ENCODE measurements at regions not wholly inside any gene's neighbourhood (a gene's known extent, or its start where the extent isn't known, plus 50 kb on each side); places are given as distances from the start of the nearest gene placed in this dataset.

GRCh38 chr12:43109631-43110345 is 442.2 kb downstream of the ADAMTS20 start:
- H3K56ac ChIP-seq (ENCODE audit: insufficient read length, low read depth, low read length), result no peak overlapping the region
- no peak for DNase-seq
- no peaks in the 10 kb centered on the region for H3K79me2 ChIP-seq (ENCODE audit: insufficient read depth, low read length)
- H3K79me1 ChIP-seq (ENCODE audit: insufficient read depth, low read depth, low read length, poor library complexity, severe bottlenecking), result no peaks in the 10 kb centered on the region
- H3K23ac ChIP-seq (ENCODE audit: insufficient read length, low read depth, low read length), result no peak overlapping the region
- no peak overlapping the region for H2AFZ ChIP-seq (ENCODE audit: low read length)
- no peaks in the 10 kb centered on the region for H3K4me1 ChIP-seq (ENCODE audit: insufficient read depth, low read length)
- H3K4me1 Mint-ChIP-seq, result peaks cover 8 to 16% of the 10 kb centered on the region in 2 experiments
- no peaks in the 10 kb centered on the region for H3K27me3 ChIP-seq (ENCODE audit: insufficient read depth, low read length)
- H3K18ac ChIP-seq (ENCODE audit: insufficient read length, low read depth, low read length), result no peak overlapping the region
- no peak overlapping the region for H3K4me2 ChIP-seq (ENCODE audit: insufficient read depth, insufficient read length, low read length)
- H2BK5ac ChIP-seq (ENCODE audit: insufficient read length, low read length), result no peak overlapping the region
- H4K8ac ChIP-seq (replicated peaks; ENCODE audit: insufficient read length, low read depth, low read length), result no peak overlapping the region
- no peak overlapping the region for H4K5ac ChIP-seq (ENCODE audit: insufficient read length, low read depth, low read length)
- no peak overlapping the region for H3K27ac ChIP-seq (ENCODE audit: insufficient read length, low read depth, low read length)
- H3K27ac Mint-ChIP-seq, result no peak overlapping the region
- no peak overlapping the region for H2BK15ac ChIP-seq (ENCODE audit: low read depth, low read length)
- WGBS (ENCODE audit: extremely low coverage, insufficient read length, low lambda C conversion rate), result 100% methylated on average over 1 of the region's 2 CpGs
- no peak overlapping the region for H3K9ac ChIP-seq (ENCODE audit: extremely low read depth, insufficient read length, low read length)
- H2BK12ac ChIP-seq (ENCODE audit: insufficient read length, low read depth, low read length), result no peak overlapping the region
- H3K14ac ChIP-seq (ENCODE audit: insufficient read depth, low read length), result no peak overlapping the region
- no peaks in the 10 kb centered on the region for H3K36me3 Mint-ChIP-seq (ENCODE audit: insufficient read depth in 1 of 3, low read depth in 3 of 3)
- H4K91ac ChIP-seq (ENCODE audit: insufficient read length, low read depth, low read length), result no peak overlapping the region
- no peak for TF ChIP-seq CTCF (conservative IDR thresholded peaks at IDR 0.05)
- H3K9me3 ChIP-seq (ENCODE audit: control insufficient read depth, low read depth, low read length), result no peaks in the 10 kb centered on the region
- no peak overlapping the region for H3K4ac ChIP-seq (ENCODE audit: low read depth, low read length)
- no peak overlapping the region for H2BK120ac ChIP-seq (ENCODE audit: low read depth, low read length, poor library complexity, severe bottlenecking)
- H4K20me1 ChIP-seq (ENCODE audit: control insufficient read depth, insufficient read depth, insufficient read length), result no peaks in the 10 kb centered on the region
- no peaks in the 10 kb centered on the region for H3K9me3 Mint-ChIP-seq
- no peaks in the 10 kb centered on the region; the same call in none of the 2 replicates for H3K27me3 Mint-ChIP-seq (ENCODE audit: low read depth)
- H3K4me3 Mint-ChIP-seq, result no peak overlapping the region
- H2AK5ac ChIP-seq (ENCODE audit: insufficient read length, low read length), result no peak overlapping the region
- no peak overlapping the region for H2BK20ac ChIP-seq (ENCODE audit: low read depth, low read length, poor library complexity, severe bottlenecking)
- H3K23me2 ChIP-seq (ENCODE audit: insufficient read length, low read depth, low read length, poor library complexity, severe bottlenecking), result no peaks in the 10 kb centered on the region
- no peak overlapping the region for H3T11ph ChIP-seq (ENCODE audit: low read length)
